ENCODE measurements at regions not wholly inside any gene's neighbourhood (a gene's known extent, or its start where the extent isn't known, plus 50 kb on each side); places are given as distances from the start of the nearest gene placed in this dataset.

- TF ChIP-seq CTCF (IDR thresholded peaks at IDR 0.05 in 2 of 3, conservative IDR thresholded peaks at IDR 0.05 in 1 of 3; ENCODE audit: control insufficient read depth in 2 of 3, extremely low read depth in 1 of 3, insufficient read depth in 1 of 3, low read depth in 3 of 3, low read length in 3 of 3) (no peak), PRDM15 (CRISPR knock-in tag; IDR thresholded peaks at IDR 0.05) (no peak), CREB1 (IDR thresholded peaks at IDR 0.05; ENCODE audit: low read depth) (no peak), E2F8 (IDR thresholded peaks at IDR 0.05; ENCODE audit: low read depth, partially characterized antibody) (no peak), ZNF207 (IDR thresholded peaks at IDR 0.05; ENCODE audit: borderline replicate concordance) (no peak), FOS (IDR thresholded peaks at IDR 0.05; ENCODE audit: borderline replicate concordance, extremely low read depth, insufficient read length) (no peak)
These were observed 89.0 kb downstream of the MIS18A start (continued) for GRCh38 chr21:32189688-32190483.
